Hepatocyte (in vitro differentiated cells): ENCODE measurements at regions not wholly inside any gene's neighbourhood (a gene's known extent, or its start where the extent isn't known, plus 50 kb on each side); places are given as distances from the start of the nearest gene placed in this dataset.

Experiments used
- DNase-seq: peaks from one replicate; pipeline ENCODE4 v3.0.0-alpha.2; 2016; ENCODE audit warnings: low spot score
- H2AFZ ChIP-seq: fragments of 200-600 bp; sonication (generic); 2 replicates; pipeline ENCODE4 v1.6.0; 2016; ENCODE audit warnings: antibody characterized with exemption, mild to moderate bottlenecking
- H3K27ac ChIP-seq: fragments of 200-600 bp; sonication (generic); 2 replicates; pipeline ENCODE4 v1.5.1; 2016; ENCODE audit warnings: mild to moderate bottlenecking
- H3K27me3 ChIP-seq: fragments of 200-600 bp; sonication (generic); 2 replicates; pipeline ENCODE4 v1.6.1; 2016
- H3K36me3 ChIP-seq: fragments of 200-600 bp; sonication (generic); replicated peaks from 2 replicates; pipeline ENCODE4 v1.5.1; 2016; ENCODE audit warnings: low read depth; ENCODE audit not compliant: insufficient read depth
- H3K4me1 ChIP-seq: fragments of 200-600 bp; sonication (generic); 2 replicates; pipeline ENCODE4 v1.5.1; 2016; ENCODE audit warnings: mild to moderate bottlenecking, moderate library complexity; ENCODE audit not compliant: insufficient read depth
- H3K4me2 ChIP-seq: fragments of 200-600 bp; sonication (generic); 2 replicates; pipeline ENCODE4 v1.6.0; 2016
- H3K4me3 ChIP-seq: fragments of 200-600 bp; sonication (generic); 2 replicates; pipeline ENCODE4 v1.5.1; 2016; ENCODE audit warnings: mild to moderate bottlenecking
- H3K79me2 ChIP-seq: fragments of 200-600 bp; sonication (generic); 2 replicates; pipeline ENCODE4 v1.6.0; 2017; ENCODE audit warnings: mild to moderate bottlenecking
- H3K9me2 ChIP-seq: fragments of 200-600 bp; sonication (generic); replicated peaks from 2 replicates; pipeline ENCODE4 v1.6.0; 2017; ENCODE audit warnings: mild to moderate bottlenecking; ENCODE audit not compliant: insufficient read depth
- H3K9me3 ChIP-seq: fragments of 200-600 bp; sonication (generic); 2 replicates; pipeline ENCODE4 v1.5.1; 2016; ENCODE audit warnings: low read depth, mild to moderate bottlenecking
- H4K20me1 ChIP-seq: fragments of 200-600 bp; sonication (generic); 2 replicates; pipeline ENCODE4 v1.6.0; 2016; ENCODE audit warnings: mild to moderate bottlenecking; ENCODE audit not compliant: insufficient read depth, poor library complexity, severe bottlenecking
- CTCF ChIP-seq: fragments of 200-600 bp; sonication (generic); IDR thresholded peaks from 2 replicates; pipeline ENCODE4 v1.5.1; 2016; ENCODE audit warnings: antibody characterized with exemption, mild to moderate bottlenecking; ENCODE audit not compliant: poor library complexity
- EZH2 ChIP-seq: fragments of 200-600 bp; sonication (generic); IDR thresholded peaks from 2 replicates; pipeline ENCODE4 v1.6.1; 2016; ENCODE audit warnings: antibody characterized with exemption, mild to moderate bottlenecking, borderline replicate concordance
- EZH2phosphoT487 ChIP-seq: fragments of 200-600 bp; sonication (generic); IDR thresholded peaks from one replicate; pipeline ENCODE4 v1.6.1; 2018; ENCODE audit warnings: antibody characterized with exemption, mild to moderate bottlenecking, low read depth, moderate library complexity; ENCODE audit not compliant: unreplicated experiment, severe bottlenecking
- WGBS: methylation state at CpG from one replicate; pipeline ENCODE4 v1.1.6; 2016; ENCODE audit warnings: low lambda C conversion rate; ENCODE audit errors: missing lambda C conversion rate; 5-methylcytosine and 5-hydroxymethylcytosine counted together

- Histone ChIP-seq H3K79me2 (no peaks in the 10 kb centered on the region), H3K27ac (no peak overlapping the region), H3K36me3 (no peaks in the 10 kb centered on the region), H3K9me3 (no peaks in the 10 kb centered on the region), H4K20me1 (no peaks in the 10 kb centered on the region), H3K9me2 (no peaks in the 10 kb centered on the region), H3K4me1 (peaks cover 8% of the 10 kb centered on the region), H2AFZ (no peak overlapping the region), H3K4me3 (no peak overlapping the region), H3K4me2 (no peak overlapping the region), H3K27me3 (no peaks in the 10 kb centered on the region)
- TF ChIP-seq CTCF: no peak
- DNase-seq: no peak
- WGBS: 81% methylated on average over 2 of the region's 2 CpGs
These were observed 324.1 kb upstream of the TCF4 start for GRCh38 chr18:55912071-55912470.

GRCh38 chr18:55910296-55910695, 322.3 kb upstream of the TCF4 start:
- no peak overlapping the region for H3K27ac ChIP-seq
- no peak overlapping the region for H3K4me3 ChIP-seq
- DNase-seq: no peak
- H4K20me1 ChIP-seq: no peaks in the 10 kb centered on the region
- H2AFZ ChIP-seq: no peak overlapping the region
- H3K79me2 ChIP-seq: no peaks in the 10 kb centered on the region
- no peaks in the 10 kb centered on the region for H3K27me3 ChIP-seq
- H3K4me2 ChIP-seq: no peak overlapping the region
- no peaks in the 10 kb centered on the region for H3K36me3 ChIP-seq
- H3K4me1 ChIP-seq: peaks cover 8% of the 10 kb centered on the region
- H3K9me3 ChIP-seq: no peaks in the 10 kb centered on the region
- WGBS: 48% methylated on average over 2 of the region's 2 CpGs
- no peaks in the 10 kb centered on the region for H3K9me2 ChIP-seq
- TF ChIP-seq EZH2phosphoT487 (no peak), CTCF (no peak), EZH2 (no peak)

GRCh38 chr18:55908901-55909366, 320.9 kb upstream of the TCF4 start:
- Histone ChIP-seq H3K4me2 (no peak overlapping the region), H3K9me3 (no peaks in the 10 kb centered on the region), H3K4me1 (peaks cover 8% of the 10 kb centered on the region), H3K9me2 (no peaks in the 10 kb centered on the region), H3K27me3 (no peaks in the 10 kb centered on the region), H3K36me3 (no peaks in the 10 kb centered on the region), H2AFZ (no peak overlapping the region), H3K79me2 (no peaks in the 10 kb centered on the region), H3K27ac (no peak overlapping the region), H4K20me1 (no peaks in the 10 kb centered on the region), H3K4me3 (no peak overlapping the region)
- TF ChIP-seq EZH2phosphoT487 (no peak), EZH2 (no peak), CTCF (no peak)
- no peak for DNase-seq
- 41% methylated on average over 4 of the region's 4 CpGs for WGBS
